ENCODE measurements at regions not wholly inside any gene's neighbourhood (a gene's known extent, or its start where the extent isn't known, plus 50 kb on each side); places are given as distances from the start of the nearest gene placed in this dataset.

DNA sequence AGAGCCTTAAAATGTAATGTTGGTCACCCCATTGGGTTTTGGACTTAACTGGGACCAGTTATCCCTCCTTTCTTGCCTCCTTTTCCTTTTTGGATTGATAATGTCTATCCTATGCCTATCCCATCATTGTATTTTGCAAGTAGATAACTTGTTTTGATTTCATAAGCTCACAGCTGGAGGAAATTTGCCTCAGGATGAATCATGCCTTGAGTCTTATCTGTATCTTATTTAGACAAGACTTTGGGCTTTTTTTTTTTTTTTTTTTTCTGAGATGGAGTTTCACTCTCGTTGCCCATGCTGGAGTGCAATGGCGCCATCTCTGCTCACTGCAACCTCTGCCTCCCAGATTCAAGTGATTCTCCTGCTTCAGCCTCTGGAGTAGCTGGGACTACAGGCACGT lies 443.3 kb downstream of the DNAH5 start:
- TF ChIP-seq, protein P1, sequence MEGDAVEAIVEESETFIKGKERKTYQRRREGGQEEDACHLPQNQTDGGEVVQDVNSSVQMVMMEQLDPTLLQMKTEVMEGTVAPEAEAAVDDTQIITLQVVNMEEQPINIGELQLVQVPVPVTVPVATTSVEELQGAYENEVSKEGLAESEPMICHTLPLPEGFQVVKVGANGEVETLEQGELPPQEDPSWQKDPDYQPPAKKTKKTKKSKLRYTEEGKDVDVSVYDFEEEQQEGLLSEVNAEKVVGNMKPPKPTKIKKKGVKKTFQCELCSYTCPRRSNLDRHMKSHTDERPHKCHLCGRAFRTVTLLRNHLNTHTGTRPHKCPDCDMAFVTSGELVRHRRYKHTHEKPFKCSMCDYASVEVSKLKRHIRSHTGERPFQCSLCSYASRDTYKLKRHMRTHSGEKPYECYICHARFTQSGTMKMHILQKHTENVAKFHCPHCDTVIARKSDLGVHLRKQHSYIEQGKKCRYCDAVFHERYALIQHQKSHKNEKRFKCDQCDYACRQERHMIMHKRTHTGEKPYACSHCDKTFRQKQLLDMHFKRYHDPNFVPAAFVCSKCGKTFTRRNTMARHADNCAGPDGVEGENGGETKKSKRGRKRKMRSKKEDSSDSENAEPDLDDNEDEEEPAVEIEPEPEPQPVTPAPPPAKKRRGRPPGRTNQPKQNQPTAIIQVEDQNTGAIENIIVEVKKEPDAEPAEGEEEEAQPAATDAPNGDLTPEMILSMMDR (IDR thresholded peaks at IDR 0.05; ENCODE audit: insufficient read depth, low read length): no peak
- TF ChIP-seq, protein P2, sequence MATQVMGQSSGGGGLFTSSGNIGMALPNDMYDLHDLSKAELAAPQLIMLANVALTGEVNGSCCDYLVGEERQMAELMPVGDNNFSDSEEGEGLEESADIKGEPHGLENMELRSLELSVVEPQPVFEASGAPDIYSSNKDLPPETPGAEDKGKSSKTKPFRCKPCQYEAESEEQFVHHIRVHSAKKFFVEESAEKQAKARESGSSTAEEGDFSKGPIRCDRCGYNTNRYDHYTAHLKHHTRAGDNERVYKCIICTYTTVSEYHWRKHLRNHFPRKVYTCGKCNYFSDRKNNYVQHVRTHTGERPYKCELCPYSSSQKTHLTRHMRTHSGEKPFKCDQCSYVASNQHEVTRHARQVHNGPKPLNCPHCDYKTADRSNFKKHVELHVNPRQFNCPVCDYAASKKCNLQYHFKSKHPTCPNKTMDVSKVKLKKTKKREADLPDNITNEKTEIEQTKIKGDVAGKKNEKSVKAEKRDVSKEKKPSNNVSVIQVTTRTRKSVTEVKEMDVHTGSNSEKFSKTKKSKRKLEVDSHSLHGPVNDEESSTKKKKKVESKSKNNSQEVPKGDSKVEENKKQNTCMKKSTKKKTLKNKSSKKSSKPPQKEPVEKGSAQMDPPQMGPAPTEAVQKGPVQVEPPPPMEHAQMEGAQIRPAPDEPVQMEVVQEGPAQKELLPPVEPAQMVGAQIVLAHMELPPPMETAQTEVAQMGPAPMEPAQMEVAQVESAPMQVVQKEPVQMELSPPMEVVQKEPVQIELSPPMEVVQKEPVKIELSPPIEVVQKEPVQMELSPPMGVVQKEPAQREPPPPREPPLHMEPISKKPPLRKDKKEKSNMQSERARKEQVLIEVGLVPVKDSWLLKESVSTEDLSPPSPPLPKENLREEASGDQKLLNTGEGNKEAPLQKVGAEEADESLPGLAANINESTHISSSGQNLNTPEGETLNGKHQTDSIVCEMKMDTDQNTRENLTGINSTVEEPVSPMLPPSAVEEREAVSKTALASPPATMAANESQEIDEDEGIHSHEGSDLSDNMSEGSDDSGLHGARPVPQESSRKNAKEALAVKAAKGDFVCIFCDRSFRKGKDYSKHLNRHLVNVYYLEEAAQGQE (IDR thresholded peaks at IDR 0.05; ENCODE audit: insufficient replicate concordance, low read depth): no peak
